ENCODE measurements at regions not wholly inside any gene's neighbourhood (a gene's known extent, or its start where the extent isn't known, plus 50 kb on each side); places are given as distances from the start of the nearest gene placed in this dataset.
"Not testable (repeated sequence)": the region's sequence is repeated elsewhere in the genome, so short reads cannot be mapped to it uniquely, and the experiment has no call there.

- not testable (repeated sequence) for H3K9me3 Mint-ChIP-seq, H3K27me3 Mint-ChIP-seq, H3K4me3 Mint-ChIP-seq, H3K36me3 Mint-ChIP-seq, H3K27ac Mint-ChIP-seq, H3K4me1 Mint-ChIP-seq
Observed at GRCh38 chr9:89856296-89856695, 251.5 kb downstream of the GADD45G start.

- H3K27ac Mint-ChIP-seq, H3K4me3 Mint-ChIP-seq, H3K9me3 Mint-ChIP-seq, H3K4me1 Mint-ChIP-seq, H3K36me3 Mint-ChIP-seq, H3K27me3 Mint-ChIP-seq: not testable (repeated sequence)
Observed at GRCh38 chr9:89856950-89857349, 252.1 kb downstream of the GADD45G start.

GRCh38 chr9:89859842-89860241, 255.0 kb downstream of the GADD45G start:
- not testable (repeated sequence) for H3K4me3 Mint-ChIP-seq, H3K27ac Mint-ChIP-seq, H3K36me3 Mint-ChIP-seq, H3K9me3 Mint-ChIP-seq, H3K27me3 Mint-ChIP-seq, H3K4me1 Mint-ChIP-seq

GRCh38 chr9:89861371-89861770, 256.6 kb downstream of the GADD45G start:
- not testable (repeated sequence) for H3K36me3 Mint-ChIP-seq, H3K4me3 Mint-ChIP-seq, H3K4me1 Mint-ChIP-seq, H3K27me3 Mint-ChIP-seq, H3K27ac Mint-ChIP-seq, H3K9me3 Mint-ChIP-seq

GRCh38 chr9:89862316-89862715, 257.5 kb downstream of the GADD45G start:
- peaks cover 2% of the 10 kb centered on the region for H3K36me3 Mint-ChIP-seq
- no peaks in the 10 kb centered on the region for H3K9me3 Mint-ChIP-seq
- H3K4me3 Mint-ChIP-seq: no peak overlapping the region
- no peak overlapping the region for H3K27ac Mint-ChIP-seq
- H3K27me3 Mint-ChIP-seq: no peaks in the 10 kb centered on the region
- no peaks in the 10 kb centered on the region for H3K4me1 Mint-ChIP-seq

GRCh38 chr9:89863141-89863540, 258.3 kb downstream of the GADD45G start:
- H3K27me3 Mint-ChIP-seq: no peaks in the 10 kb centered on the region
- no peaks in the 10 kb centered on the region for H3K4me1 Mint-ChIP-seq
- no peak overlapping the region for H3K27ac Mint-ChIP-seq
- H3K4me3 Mint-ChIP-seq: no peak overlapping the region
- H3K9me3 Mint-ChIP-seq: no peaks in the 10 kb centered on the region
- peaks cover under 1% of the 10 kb centered on the region for H3K36me3 Mint-ChIP-seq

- no peaks in the 10 kb centered on the region for H3K4me1 Mint-ChIP-seq
- no peaks in the 10 kb centered on the region for H3K9me3 Mint-ChIP-seq
- no peaks in the 10 kb centered on the region for H3K36me3 Mint-ChIP-seq
- H3K27ac Mint-ChIP-seq: no peak overlapping the region
- H3K27me3 Mint-ChIP-seq: no peaks in the 10 kb centered on the region
- no peak overlapping the region for H3K4me3 Mint-ChIP-seq
Observed at GRCh38 chr9:89863837-89864236, 259.0 kb downstream of the GADD45G start.

GRCh38 chr9:89864257-89864656, 259.4 kb downstream of the GADD45G start:
- Mint-ChIP-seq H3K9me3 (no peaks in the 10 kb centered on the region), H3K27me3 (no peaks in the 10 kb centered on the region), H3K4me1 (no peaks in the 10 kb centered on the region), H3K36me3 (no peaks in the 10 kb centered on the region), H3K27ac (no peak overlapping the region), H3K4me3 (no peak overlapping the region)

GRCh38 chr9:89864731-89865130, 259.9 kb downstream of the GADD45G start:
- no peak overlapping the region for H3K27ac Mint-ChIP-seq
- H3K36me3 Mint-ChIP-seq: no peaks in the 10 kb centered on the region
- H3K4me3 Mint-ChIP-seq: no peak overlapping the region
- no peaks in the 10 kb centered on the region for H3K9me3 Mint-ChIP-seq
- no peaks in the 10 kb centered on the region for H3K27me3 Mint-ChIP-seq
- H3K4me1 Mint-ChIP-seq: no peaks in the 10 kb centered on the region

GRCh38 chr9:89865357-89865756, 260.5 kb downstream of the GADD45G start:
- Mint-ChIP-seq H3K36me3 (no peaks in the 10 kb centered on the region), H3K9me3 (no peaks in the 10 kb centered on the region), H3K27ac (no peak overlapping the region), H3K27me3 (no peaks in the 10 kb centered on the region), H3K4me1 (no peaks in the 10 kb centered on the region), H3K4me3 (no peak overlapping the region)

GRCh38 chr9:89865981-89866380, 261.2 kb downstream of the GADD45G start:
- Mint-ChIP-seq H3K4me3 (no peak overlapping the region), H3K36me3 (no peaks in the 10 kb centered on the region), H3K27me3 (no peaks in the 10 kb centered on the region), H3K4me1 (no peaks in the 10 kb centered on the region), H3K27ac (no peak overlapping the region), H3K9me3 (no peaks in the 10 kb centered on the region)

GRCh38 chr9:89866701-89867100, 261.9 kb downstream of the GADD45G start:
- H3K4me3 Mint-ChIP-seq: no peak overlapping the region
- no peak overlapping the region for H3K27ac Mint-ChIP-seq
- H3K9me3 Mint-ChIP-seq: no peaks in the 10 kb centered on the region
- H3K36me3 Mint-ChIP-seq: no peaks in the 10 kb centered on the region
- H3K27me3 Mint-ChIP-seq: no peaks in the 10 kb centered on the region
- H3K4me1 Mint-ChIP-seq: no peaks in the 10 kb centered on the region

GRCh38 chr9:89868100-89868499, 263.3 kb downstream of the GADD45G start:
- Mint-ChIP-seq H3K4me3 (no peak overlapping the region), H3K9me3 (no peaks in the 10 kb centered on the region), H3K36me3 (no peaks in the 10 kb centered on the region), H3K4me1 (no peaks in the 10 kb centered on the region), H3K27me3 (no peaks in the 10 kb centered on the region), H3K27ac (no peak overlapping the region)

GRCh38 chr9:89869793-89870580, 265.2 kb downstream of the GADD45G start:
- no peak overlapping the region for H3K27ac Mint-ChIP-seq

GRCh38 chr9:89871871-89872331, 267.1 kb downstream of the GADD45G start:
- no peaks in the 10 kb centered on the region for H3K27me3 Mint-ChIP-seq
- no peaks in the 10 kb centered on the region for H3K9me3 Mint-ChIP-seq
- no peaks in the 10 kb centered on the region for H3K36me3 Mint-ChIP-seq
- H3K27ac Mint-ChIP-seq: no peak overlapping the region
- no peak overlapping the region for H3K4me3 Mint-ChIP-seq
- H3K4me1 Mint-ChIP-seq: no peaks in the 10 kb centered on the region

More at GRCh38 chr9:89869793-89870580, 265.2 kb downstream of the GADD45G start:
- H3K27me3 Mint-ChIP-seq: no peaks in the 10 kb centered on the region
- H3K4me1 Mint-ChIP-seq: no peaks in the 10 kb centered on the region
- H3K9me3 Mint-ChIP-seq: no peaks in the 10 kb centered on the region
- no peaks in the 10 kb centered on the region for H3K36me3 Mint-ChIP-seq
- no peak overlapping the region for H3K4me3 Mint-ChIP-seq

GRCh38 chr9:89872426-89872912, 267.7 kb downstream of the GADD45G start:
- H3K27ac Mint-ChIP-seq: no peak overlapping the region
- H3K27me3 Mint-ChIP-seq: no peaks in the 10 kb centered on the region
- H3K4me3 Mint-ChIP-seq: no peak overlapping the region
- H3K36me3 Mint-ChIP-seq: no peaks in the 10 kb centered on the region
- H3K4me1 Mint-ChIP-seq: no peaks in the 10 kb centered on the region
- H3K9me3 Mint-ChIP-seq: no peaks in the 10 kb centered on the region

Data from activated naive CD4-positive, alpha-beta T cell treated with anti-CD3 and anti-CD28 coated beads, Interleukin-2, amount 50 U/mL, for 24 hours (primary cell).